SKM-1 treated with dmso at 0.1 percent for 144 hours (cell line): ENCODE measurements at regions not wholly inside any gene's neighbourhood (a gene's known extent, or its start where the extent isn't known, plus 50 kb on each side); places are given as distances from the start of the nearest gene placed in this dataset.

ENCODE experiments used
- DNase-seq: peaks from one replicate; lab custom pipeline; 2025; ENCODE audit not compliant: unreplicated experiment; lab: John Stamatoyannopoulos, UW

DNA sequence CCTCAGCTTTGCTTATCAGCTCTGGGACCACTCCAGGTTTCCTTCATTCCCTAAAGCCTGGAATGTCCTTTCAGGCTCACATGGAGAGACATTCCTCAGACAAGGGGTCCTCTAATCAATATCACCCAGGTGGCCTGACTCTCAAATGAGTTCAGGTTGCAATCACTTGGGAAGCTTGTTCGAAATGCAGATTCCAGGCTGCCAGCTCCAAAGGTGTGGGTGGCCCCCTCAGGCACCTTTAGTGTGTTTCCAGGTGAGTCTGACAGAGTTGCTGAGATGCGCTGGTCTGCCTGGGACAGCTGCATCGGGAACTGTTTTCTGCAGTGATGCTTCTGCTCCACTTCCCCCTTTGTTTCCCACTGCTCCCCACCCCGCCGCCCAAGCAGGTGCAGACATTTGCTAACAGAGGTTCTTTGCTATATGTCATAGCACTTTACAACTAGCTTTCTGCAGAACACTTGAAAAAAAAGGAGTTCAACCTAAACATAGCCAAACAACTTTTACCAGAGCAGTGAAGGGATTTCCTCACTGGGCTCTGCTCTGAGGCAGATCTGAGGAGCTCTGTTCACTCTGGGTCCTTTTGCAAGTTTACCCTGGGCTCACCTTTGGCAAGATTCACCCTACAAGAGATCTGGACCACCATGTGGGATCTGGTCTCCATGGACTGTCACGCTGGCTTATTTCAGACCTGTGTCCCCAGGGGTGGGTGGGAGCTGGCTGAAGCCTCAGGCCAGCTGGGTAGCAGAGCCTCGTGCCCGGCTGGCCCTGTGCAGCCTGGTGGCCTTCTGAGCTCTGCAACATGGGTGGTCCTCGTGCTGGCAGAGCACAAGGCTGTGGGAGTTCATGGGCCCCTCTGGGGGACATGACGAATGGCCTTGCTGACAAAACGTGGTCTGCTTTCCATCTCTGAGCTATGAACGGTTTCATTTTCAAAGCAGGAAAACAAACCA lies 539.6 kb downstream of the CCDC171 start:
- no peak for DNase-seq

DNA sequence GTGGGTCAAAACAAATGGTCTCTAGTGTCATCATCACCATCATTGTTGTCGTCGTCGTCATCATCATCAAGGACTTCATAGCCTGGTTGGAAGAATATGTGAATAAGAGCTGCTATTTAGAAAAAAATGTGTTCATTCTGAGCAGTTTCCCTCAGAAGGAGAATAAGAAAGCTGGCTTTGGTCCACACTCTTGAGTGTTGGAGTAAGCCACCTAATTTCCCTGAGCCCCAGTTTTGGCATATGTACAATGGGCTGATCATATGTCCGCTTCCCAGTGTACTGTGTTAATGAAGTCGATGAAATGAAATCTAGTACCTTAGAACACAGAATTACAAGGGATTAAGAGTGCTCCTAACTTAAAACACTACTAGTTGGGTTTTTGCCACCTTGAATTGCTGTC lies 545.5 kb downstream of the CCDC171 start:
- DNase-seq, result no peak

DNA sequence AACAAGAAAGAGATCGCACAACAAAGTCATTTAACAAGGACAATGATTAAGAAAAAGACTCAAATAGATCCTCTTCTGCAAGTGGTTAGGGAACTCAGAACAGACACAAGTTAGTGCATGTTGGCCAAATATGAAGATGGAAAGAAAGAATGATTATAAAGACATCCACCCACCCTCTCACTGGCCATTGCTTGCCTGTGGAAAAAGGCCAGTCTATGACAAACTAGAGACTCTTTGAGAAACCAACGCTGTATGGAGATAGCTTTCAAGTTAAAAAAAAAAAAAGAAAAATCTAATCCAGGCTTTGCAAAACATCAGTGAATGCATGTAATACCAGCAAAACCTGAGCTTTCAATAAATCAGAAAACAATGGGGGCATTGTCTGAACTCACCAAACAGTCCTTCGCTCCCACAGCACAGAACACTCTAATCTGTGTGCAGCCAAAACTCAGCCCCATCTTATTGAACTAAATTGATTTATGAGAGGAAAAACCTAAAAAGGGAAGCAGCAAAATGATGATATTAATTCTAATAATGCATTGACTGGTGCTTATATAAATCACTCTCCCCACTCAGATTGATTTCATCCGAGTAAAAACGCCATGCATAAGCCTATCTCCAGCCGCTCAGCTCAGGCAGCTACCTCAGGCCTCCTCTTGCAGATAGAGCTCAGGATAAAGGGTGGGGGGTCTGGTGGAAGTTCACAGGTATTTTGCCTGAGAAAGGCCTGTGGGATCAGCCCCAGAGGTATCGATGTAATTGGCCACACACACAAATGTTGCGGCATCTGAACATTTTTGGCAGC lies 547.1 kb downstream of the CCDC171 start:
- DNase-seq, result no peak

DNA sequence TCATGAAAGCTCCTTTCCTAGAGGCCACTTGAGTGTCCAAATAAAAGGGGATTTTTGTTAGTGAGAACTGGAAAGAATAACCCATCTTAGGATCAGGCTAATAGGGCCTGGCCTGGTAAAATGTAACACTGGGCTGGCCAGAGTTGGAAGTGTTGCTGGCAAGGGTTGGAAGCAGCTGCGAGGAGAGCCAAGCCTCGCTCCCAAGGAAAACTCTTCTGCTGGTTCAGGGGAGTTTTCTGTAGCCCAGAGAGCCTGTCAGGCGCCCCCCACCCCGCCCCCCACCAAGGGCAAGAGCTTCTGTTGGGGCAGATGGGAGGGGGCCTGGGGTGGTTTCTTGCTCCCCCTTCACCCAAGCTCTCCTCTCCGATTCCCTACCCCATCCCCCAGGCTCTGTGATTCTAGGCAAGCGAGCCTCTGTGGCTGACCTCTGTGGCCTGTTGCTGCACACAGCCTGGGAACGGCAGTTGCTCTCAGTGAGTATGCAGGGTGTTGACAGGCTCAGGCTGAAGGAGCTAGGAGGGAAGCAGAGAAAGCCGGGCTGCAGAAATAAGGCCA lies 547.8 kb downstream of the CCDC171 start:
- peak; percentile 93 for DNase-seq

DNA sequence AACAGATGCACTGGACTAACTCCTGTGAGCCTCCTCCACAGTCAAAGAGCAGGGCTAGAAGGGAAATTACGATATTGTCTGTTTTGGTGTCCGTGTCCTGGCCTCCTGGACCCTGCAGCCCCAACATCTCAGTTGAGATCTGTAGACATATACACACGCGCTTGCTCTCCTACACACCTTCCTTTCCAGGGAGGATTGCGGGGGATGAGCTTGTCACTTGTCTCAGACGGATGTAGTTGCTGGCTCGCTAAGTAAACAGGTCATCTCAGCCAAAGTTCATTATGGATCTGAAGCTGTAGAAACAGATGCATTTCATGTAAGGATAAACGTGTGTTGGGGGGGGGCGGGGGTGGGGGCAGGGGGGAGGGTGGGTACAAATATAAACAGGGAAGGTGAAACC lies 549.3 kb downstream of the CCDC171 start:
- no peak for DNase-seq

DNA sequence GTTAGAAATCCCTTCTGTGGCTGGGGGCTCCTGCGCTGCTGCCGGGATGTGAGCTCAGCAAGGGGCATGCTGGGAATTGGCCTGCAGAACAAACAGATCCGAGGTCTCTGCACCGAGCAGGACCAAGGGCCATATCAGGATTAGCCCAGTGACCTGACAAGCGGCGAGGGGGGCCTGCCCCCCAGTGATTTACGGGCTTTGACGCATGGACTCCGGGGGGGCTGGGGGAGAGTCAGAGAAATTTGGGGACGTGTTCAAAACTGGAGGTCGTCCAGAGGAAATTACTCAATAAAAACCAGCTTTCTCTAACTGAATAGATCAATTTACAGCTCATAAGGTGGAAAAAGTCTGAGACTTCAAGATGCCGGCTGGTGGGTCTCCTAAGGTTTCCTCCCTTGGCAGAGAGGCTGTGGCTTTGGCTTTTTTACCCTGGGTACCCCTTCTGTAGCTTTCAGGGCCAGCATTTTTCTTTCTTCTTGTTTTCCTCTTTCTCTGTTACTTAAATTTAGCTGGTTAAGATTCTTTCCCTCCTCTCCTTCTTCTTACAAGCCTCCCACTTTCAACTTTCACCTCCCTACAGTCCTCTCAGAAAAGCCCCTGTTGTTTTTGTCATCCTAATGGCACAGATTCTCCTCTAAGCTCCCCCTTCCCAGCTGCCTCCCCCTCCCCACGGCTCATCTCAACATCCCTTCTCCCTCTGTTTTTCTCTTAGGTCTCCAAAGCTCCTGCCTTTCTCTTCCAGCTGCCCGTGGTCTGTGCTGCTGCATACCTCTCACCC lies 551.0 kb downstream of the CCDC171 start:
- no peak for DNase-seq

DNA sequence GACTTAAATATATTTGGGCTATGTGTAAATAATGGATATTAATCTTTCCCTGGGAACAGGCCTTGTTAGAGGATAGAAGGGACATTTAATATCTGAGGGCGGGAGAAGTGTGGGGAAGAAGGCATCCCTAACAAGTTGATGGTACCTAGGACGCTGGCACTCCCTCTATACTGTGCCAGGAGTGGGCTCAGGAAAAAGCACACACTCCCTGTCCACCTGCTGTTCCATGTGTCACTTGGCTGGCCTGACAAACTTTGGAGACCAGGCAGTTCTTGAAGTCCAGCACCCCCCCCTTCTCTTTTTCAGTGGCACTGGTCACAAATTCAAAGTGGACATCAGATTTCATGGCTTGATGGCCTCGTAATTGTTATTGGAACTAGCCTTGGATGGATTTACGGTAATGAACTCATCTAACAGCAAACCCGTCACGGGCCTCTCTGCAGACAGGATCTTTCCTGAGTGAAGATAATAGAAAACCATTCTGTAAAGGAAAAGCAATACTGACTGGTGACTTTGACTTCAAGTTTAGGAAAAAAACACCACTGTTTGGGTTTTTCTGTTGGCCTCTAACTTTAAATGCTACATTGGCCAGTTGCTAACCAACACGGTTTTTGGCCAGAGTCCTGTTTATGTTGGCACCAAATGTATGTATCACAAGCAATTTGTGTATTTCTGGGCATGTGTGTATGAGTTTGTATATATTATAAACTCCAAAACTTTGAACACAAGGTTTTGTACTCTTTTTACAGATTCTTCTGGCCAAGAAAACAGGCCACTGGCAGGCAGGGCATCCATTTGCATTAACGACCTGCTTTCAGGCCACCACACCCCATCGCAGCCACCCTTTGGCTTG lies 552.6 kb downstream of the CCDC171 start:
- no peak for DNase-seq

DNA sequence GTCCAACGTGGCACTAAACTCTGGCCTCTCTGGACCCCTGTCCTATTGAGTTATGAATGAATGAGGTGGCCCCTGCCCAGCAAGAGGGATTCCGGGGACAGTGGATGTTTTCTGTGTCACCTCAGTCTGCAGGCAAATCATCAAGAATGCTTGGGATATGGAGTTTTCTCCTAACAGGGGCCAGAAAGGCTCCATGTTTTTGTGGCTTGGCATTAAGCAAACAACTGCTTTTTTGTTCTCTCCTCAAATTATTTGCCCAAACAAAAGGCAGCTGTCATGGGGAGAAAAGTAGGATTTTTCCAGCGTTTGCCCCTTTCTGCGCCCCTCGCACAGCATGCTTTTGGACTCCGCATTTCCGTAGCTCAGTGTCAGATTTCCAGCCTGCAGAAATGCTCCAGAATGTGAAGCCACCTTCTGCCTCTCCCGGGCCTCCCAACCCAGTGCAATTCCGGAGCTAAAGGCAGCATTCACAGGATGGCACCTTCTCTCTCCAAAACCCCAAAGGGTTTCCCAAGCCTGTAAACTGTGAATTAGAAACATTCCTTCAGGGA lies 553.3 kb downstream of the CCDC171 start:
- DNase-seq, result no peak

DNA sequence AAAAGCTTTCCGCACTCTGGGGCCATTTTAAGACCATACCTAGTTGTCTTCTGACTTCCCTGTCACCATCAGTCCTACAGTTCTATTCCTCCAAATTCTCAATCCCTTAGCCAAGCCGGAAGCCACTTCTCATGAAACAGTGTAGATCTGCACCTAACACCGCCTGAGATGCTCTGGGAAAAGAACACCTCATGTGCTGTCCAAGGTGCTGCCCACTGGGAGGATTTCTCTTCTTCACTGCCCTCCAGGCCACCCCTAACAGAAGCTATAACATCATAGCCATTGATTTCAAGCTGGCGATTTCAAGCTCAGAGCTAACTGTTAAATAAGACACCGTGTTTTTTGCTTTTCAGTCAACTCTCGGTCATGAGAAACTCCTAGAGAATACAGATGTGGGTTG lies 559.3 kb downstream of the CCDC171 start:
- no peak for DNase-seq

DNA sequence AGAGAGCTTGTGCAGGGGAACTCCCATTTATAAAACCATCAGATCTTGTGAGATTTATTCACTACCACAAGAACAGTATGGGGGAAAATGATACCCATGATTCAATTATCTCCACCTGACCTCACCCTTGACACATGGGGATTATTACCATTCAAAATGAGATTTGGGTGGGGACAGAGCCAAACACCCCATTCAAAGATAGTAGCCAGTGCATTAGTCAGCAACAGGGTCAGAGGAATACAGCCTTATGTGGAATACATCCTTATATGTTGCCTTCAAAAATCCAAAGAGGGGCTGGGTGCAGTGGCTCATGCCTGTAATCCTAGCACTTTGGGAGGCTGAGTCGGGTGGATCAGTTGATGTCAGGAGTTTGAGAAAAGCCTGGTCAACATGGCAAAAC lies 563.2 kb downstream of the CCDC171 start:
- DNase-seq, result no peak

DNA sequence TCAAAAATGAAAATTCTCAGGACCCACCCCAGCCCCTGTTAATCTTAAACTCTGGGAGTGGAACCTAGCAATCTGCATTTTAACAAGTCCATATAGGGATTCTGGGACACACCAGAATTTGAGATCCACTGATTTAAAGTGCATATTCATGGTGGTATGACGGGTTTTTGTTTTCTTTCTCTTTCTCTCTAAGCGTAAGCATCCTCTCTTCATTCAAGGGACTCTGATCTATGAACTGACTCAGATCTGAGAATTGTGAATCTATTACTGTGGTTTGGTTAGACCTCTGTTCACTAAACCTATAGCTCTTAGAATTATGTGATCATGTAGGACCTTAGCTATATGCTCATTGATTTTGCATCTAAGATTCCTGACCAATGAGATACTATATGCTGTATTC lies 565.2 kb downstream of the CCDC171 start:
- no peak for DNase-seq

DNA sequence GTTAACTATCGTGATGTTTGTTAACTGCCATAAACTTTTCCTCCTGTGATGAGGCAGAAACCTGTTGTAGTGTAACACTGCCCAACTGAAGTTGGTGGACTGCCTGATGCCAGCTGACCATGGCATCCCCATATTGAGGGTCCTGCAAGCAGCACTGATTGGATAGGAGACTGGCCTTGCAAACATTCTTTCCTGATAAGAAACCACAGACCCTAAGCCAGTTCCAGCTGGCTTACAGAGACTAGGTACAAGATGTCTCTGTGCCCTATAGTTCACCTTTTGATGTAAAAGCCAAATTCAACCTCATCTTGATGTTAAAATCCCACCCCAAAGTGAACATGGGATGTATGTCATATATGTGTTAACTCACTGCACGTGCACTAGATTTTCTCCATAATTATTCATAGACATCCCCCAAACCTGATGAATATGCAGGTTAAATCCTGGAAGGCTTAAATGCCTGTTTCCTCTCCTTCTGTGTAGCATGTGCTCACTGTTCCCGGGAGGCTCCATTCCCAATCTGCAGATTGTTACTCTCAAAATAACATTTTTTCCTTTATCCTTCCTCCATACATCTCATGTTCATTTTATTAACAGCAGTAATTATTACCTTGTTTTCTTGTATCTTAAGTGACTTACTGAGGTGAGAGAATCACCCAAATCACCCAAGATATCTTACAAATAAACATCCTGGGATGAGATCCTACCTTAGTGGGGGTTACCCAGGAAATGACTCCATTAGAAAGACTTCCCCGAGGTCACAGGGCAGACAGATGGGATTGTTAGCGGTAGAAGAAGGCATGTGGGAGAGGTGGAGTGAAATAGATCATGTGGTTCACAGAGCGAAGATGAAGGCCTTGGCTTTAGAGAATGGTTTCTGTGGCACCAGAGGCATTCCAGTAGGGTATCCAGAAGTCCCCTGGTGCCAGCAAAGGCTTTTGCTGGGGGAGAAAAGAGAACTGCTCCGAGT lies 566.7 kb downstream of the CCDC171 start:
- no peak for DNase-seq

DNA sequence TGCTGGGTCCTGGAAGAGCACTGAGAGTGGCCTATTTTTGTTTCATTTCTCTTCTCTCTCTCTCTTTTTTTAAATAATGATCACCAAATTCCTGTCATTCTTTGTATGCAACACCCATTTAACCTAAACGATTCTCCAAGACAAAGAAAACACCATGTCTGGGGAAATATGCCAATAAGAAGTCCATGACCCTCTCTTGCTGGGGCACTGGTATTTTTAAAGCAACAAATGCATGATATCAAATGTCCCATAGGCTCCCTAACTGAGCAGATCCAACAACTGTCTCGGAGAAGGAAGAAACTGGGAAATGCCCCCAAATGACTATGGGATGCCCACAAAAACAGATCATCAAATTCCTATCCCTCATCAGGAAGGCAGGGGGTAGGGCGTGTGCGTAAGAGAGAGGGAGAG lies 567.4 kb downstream of the CCDC171 start:
- DNase-seq, result no peak

DNA sequence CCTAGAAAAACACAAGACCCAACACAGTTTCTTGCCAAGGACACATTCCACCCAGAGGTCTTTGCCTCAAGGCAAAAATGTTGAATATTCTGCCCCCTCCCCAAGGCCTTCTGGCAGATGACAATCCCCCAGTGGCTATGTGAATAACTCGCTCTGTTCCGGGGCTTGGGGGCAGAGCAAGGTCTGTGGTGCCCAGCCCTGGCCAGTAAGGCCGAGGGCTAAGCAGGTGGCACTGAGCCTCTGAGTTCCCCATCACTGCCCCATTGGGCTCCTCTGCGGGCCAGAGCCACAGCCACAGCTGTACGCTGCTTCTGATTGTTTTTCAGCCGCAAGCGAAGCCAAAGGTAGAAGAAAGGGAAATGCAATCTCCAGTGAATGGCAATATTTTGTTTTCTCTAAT lies 567.9 kb downstream of the CCDC171 start:
- DNase-seq, result no peak

DNA sequence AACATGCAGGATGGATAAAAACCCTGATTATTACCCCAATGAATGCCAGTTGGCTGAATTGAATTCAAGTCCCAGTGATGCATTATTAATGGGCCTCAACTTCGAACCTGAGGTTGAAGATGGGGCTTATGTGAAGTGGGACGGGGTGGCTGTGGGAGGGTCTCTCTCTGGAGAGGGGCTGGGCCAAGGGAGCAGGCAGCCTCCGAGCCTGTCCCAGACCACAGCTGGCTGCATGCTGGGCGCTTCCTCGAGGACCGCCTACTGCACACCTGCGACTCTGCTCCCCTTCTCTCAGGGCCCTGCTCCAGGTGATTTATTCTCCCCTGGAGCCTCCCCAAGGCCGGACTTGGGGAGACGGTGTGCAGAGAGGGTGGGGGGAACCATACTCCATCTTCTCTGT lies 568.3 kb downstream of the CCDC171 start:
- no peak for DNase-seq

DNA sequence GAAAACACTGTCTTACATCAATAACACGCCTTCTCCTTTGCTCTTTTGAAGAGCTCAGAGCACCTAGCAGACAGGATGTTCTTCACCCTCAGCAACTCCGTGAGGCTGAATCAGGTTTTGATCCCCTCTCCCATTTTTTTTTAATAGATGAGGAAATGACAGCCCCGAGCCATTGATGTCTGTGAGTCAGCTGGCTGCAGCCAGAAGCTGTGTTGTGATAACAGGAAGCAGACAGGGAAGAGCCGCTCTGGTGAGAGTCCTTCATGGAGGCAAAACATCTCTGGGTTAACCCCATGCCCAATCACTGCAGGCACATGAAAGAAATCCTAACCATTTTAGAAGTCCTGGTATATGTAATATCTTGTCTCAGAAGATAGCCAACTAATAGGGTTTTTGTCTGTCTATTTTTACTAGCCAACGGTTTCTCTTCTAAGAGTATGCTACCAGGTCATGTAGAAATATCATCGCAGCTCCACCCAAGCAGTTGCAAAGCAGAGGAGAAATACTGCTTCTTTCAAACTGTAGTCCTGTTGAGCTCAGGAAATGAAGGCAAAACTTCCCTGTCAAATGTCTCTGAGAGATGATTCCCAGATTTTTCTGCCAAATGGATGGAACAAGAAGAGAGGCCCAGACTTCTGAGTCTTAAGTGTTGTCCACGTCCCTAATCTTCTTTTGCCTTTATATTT lies 568.9 kb downstream of the CCDC171 start:
- DNase-seq, result no peak

DNA sequence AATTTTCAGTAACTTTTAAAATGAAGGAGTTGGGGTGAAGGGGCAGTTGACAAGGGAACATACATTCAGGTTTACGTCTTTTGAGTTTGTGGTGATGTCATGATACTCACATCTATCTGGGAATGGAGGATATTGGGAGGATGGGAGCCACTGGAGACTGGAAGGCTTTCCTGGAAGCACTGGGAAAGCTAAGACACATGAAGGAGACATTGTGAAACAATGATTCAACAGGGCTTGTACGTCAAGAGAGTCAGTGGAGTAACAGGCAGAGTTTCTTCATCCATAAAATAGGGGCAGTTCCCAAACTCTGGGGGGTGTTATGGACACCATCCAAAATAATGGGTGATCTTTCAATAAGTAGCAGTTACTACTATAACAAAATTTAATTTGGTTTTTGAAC lies 572.8 kb downstream of the CCDC171 start:
- no peak for DNase-seq

DNA sequence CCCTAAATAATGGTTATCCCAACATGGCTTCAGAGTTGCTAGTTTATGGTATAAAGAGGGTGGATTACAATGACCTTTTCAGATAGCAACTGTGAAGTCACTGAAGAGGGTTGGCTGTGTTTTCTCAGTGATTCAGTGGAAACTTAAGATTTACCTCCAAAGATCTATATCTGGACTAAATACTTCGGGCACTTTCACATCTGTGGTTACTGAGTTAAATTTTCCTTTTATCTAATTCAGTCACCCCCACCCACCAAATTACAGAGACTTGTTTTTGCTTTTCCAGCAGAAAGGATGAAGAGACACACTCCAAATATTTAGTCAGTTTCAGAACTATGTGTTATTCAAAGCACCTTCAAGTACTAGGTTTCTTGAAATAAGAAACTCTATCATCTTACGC lies 573.2 kb downstream of the CCDC171 start:
- no peak for DNase-seq
